ENCODE measurements at regions not wholly inside any gene's neighbourhood (a gene's known extent, or its start where the extent isn't known, plus 50 kb on each side); places are given as distances from the start of the nearest gene placed in this dataset.

DNA sequence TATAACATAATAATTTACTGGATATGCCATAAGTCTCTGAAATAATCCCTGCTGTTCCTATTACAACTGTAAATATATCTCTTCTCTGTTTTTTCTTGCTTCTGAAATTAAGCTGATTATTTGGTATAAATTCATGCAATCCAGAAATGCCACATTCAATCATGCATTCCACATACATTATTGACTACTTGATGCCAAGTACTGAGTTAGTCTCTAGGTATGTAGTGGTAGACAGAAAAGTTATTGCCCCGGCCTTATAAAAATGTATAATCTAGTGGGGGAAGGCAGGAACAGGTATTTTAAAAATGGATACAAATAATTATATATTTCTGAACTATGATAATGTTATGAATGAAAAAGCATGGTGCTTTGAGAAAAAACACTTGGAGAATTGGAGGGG, 338.6 kb upstream of the SNX7 start:
- no peak for DNase-seq (ENCODE audit: low spot score)
- no peak for ATAC-seq (ENCODE audit: low FRiP score)
- TF ChIP-seq, protein P1, sequence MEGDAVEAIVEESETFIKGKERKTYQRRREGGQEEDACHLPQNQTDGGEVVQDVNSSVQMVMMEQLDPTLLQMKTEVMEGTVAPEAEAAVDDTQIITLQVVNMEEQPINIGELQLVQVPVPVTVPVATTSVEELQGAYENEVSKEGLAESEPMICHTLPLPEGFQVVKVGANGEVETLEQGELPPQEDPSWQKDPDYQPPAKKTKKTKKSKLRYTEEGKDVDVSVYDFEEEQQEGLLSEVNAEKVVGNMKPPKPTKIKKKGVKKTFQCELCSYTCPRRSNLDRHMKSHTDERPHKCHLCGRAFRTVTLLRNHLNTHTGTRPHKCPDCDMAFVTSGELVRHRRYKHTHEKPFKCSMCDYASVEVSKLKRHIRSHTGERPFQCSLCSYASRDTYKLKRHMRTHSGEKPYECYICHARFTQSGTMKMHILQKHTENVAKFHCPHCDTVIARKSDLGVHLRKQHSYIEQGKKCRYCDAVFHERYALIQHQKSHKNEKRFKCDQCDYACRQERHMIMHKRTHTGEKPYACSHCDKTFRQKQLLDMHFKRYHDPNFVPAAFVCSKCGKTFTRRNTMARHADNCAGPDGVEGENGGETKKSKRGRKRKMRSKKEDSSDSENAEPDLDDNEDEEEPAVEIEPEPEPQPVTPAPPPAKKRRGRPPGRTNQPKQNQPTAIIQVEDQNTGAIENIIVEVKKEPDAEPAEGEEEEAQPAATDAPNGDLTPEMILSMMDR (IDR thresholded peaks at IDR 0.05) = no peak

DNA sequence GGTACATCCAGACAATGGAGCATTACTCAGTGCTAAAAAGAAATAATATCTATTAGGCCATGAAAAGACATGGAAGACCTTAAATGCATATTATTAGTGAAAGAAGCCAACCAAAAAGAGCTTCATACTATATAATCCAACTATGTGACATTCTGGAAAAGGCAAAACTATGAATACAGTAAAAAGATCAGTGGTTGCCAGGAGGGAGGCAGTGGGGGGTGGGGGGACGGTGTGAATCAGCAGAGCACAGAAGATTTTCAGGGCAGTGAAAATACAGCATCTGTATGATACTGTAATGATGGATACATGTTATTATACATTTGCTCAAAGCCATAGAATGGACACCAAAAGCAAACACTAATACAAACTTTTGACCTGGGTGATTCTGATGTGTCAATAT, 339.4 kb upstream of the SNX7 start:
- ATAC-seq (ENCODE audit: low FRiP score) (no peak), DNase-seq (ENCODE audit: low spot score) (no peak)
- TF ChIP-seq, protein P1 (IDR thresholded peaks at IDR 0.05) = no peak

DNA sequence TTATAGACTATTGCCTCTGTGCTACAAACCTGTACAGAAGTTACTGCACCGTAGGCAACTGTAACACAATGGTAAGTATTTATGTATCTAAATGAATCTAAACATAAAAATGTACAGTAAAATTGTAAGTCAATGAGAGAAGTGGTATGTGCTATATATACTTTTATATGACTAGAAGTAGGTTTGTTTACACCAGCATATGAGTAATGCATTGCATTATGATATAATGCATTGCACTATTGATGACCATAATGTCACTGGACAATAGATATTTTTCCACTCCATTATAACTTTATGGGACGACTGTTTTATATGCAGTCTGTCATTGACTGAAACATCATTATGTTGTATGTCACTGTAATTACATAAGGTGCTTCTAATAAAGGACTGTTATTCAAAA, 340.3 kb upstream of the SNX7 start:
- ATAC-seq (ENCODE audit: low FRiP score) (no peak), DNase-seq (ENCODE audit: low spot score) (no peak)
- TF ChIP-seq, protein P1 (IDR thresholded peaks at IDR 0.05) = no peak

DNA sequence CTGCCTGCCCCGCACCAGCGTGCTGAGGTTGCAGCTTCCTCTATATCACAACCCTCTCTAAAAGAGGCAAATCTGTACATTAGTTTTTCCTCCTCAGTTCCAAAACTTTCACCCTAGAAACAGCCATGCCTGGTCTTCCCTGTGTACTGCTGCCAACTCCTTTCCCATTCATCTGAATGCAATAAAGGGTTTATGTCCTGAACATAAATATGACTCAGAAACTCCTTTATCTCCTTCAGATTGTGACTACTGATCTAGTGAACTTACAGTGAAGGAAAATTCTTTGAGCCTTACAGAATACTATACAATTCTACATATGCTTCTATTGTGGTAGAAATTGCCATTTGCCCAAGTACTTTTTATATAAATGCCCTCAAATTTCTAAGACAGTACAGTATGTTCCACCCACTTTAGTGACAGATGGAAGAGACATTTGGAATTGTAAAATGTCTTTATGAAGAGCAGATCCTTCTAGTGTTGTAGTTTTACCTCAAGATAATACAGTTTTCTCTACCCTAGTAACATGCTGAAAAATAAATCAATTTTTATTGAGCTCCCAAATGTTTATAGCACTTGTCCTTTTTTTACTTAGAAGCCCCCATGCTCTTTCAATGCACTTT, 345.1 kb upstream of the SNX7 start:
- TF ChIP-seq, protein P1 (IDR thresholded peaks at IDR 0.05) = no peak
- DNase-seq (ENCODE audit: low spot score) = no peak
- ATAC-seq (ENCODE audit: low FRiP score) = no peak

DNA sequence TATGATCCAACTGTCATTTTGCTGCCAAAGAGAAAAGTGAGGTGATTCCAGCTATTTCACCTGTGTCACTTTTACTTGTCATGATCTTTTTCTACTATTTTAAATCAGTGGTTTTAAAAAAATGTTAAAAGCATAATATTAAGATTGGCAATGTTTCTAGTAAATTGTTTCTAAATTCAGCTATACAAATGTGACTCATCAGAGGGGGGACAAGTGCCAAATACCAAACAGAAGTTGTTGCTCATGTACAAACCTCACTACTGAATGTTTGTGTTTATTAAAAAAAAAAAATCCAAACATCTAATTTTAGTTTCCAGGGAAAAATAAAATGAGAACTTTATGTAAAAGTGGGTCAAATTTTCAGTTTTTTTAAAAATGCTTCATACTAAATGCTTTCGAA, 346.2 kb upstream of the SNX7 start:
- DNase-seq (ENCODE audit: low spot score) = no peak
- no peak for ATAC-seq (ENCODE audit: low FRiP score)
- TF ChIP-seq, protein P1 (IDR thresholded peaks at IDR 0.05) = no peak

DNA sequence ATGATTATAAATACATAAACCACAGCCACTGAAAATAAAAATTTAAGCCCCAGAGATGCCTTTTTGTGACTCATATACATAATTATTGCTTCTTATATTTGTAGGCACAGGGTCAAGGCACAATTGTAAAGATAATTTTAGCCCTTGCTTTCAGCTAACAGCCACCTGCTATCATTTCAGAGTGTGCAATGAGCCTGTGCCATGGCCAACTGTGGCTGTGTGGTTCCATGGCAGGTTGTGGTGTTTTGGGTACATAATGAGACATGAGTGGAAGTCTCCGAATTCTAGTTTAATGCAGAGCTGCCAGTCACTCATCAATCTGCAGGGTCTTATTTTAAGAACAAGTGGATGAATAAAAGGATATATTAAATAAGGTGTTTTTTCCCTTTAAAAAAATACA, 346.9 kb upstream of the SNX7 start:
- DNase-seq (ENCODE audit: low spot score) (no peak), ATAC-seq (ENCODE audit: low FRiP score) (no peak)
- TF ChIP-seq, protein P1 (IDR thresholded peaks at IDR 0.05) = no peak

DNA sequence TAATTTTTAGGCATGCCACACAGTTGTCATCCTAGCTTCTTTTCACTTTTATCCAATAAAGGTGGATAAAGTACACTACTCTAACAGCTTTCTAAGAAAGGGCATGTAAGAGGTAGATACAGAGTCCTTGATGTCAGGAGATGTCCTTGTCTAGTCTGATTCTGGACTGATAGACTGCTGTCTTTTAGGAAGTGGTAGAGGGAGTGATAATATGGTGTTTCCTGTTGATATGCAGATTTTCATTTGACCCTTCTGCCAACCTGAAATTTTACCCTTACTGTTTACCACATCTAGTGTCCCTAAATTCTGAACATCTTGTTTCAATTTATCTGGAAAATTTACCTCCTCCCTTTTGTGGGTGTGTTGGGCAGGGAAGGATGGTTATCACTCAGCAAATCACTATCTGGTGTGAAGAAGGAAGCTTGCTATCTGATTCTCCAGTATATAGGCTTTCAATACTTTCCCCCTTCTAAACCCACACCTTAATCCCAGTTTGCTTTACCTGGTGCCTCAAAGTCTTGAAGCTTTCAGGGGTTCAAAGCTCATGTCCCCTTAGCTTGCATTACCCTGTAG, 354.9 kb upstream of the SNX7 start:
- no peak for ATAC-seq (ENCODE audit: low FRiP score)
- DNase-seq (ENCODE audit: low spot score) = no peak
- TF ChIP-seq, protein P1 (IDR thresholded peaks at IDR 0.05) = no peak

All from omental fat pad (tissue), 3 donors.